ENCODE measurements at regions not wholly inside any gene's neighbourhood (a gene's known extent, or its start where the extent isn't known, plus 50 kb on each side); places are given as distances from the start of the nearest gene placed in this dataset.

DNA sequence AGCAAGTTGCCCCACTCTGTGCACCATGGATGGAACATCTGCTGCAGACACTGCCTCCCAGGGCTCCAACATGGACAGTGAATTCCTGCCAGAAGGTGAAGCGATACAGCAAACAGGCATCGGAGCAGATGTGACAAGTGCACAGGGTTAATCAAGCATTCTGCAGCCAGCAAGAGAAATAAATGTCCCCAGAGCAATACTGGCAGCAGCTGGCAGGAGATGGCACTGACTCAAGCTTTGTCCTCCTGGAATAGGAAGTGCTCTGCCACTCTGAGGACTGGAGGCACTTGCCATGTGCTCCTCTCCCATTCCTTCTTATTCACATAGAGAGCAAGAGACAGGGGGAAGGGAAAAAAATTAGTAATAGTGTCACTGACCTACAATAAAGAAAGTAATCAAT, 402.7 kb upstream of the DAB1 start:
- TF ChIP-seq, protein P1, sequence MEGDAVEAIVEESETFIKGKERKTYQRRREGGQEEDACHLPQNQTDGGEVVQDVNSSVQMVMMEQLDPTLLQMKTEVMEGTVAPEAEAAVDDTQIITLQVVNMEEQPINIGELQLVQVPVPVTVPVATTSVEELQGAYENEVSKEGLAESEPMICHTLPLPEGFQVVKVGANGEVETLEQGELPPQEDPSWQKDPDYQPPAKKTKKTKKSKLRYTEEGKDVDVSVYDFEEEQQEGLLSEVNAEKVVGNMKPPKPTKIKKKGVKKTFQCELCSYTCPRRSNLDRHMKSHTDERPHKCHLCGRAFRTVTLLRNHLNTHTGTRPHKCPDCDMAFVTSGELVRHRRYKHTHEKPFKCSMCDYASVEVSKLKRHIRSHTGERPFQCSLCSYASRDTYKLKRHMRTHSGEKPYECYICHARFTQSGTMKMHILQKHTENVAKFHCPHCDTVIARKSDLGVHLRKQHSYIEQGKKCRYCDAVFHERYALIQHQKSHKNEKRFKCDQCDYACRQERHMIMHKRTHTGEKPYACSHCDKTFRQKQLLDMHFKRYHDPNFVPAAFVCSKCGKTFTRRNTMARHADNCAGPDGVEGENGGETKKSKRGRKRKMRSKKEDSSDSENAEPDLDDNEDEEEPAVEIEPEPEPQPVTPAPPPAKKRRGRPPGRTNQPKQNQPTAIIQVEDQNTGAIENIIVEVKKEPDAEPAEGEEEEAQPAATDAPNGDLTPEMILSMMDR (IDR thresholded peaks at IDR 0.05; ENCODE audit: borderline replicate concordance, extremely low read depth, low read length, poor library complexity, severe bottlenecking) = no peak
- TF ChIP-seq EZH2 (IDR thresholded peaks at IDR 0.05; ENCODE audit: borderline replicate concordance, low read depth, low read length, severe bottlenecking) = no peak

Measured in DND-41 (cell line).